Aorta (tissue), 5 donors: ENCODE measurements at regions not wholly inside any gene's neighbourhood (a gene's known extent, or its start where the extent isn't known, plus 50 kb on each side); places are given as distances from the start of the nearest gene placed in this dataset.

Experiments
- ATAC-seq: fragments of 200-7000 bp; cut with Tn5 transposase; one replicate; pipeline ENCODE4 v1.9.1; 2022; ENCODE audit warnings: moderate library complexity; ENCODE audit not compliant: low FRiP score
- DNase-seq, 2 donors: peaks; one replicate each; pipeline ENCODE4 v3.0.0-alpha.2; 2020
- H3K27ac ChIP-seq, 2 donors: one replicate each; pipeline ENCODE4 v1.5.1; 2013; ENCODE audit warnings: low read length in 2 of 2, mild to moderate bottlenecking in 2 of 2, moderate library complexity in 2 of 2, control low read depth in 1 of 2, inconsistent platforms in 1 of 2, low read depth in 1 of 2
- H3K27me3 ChIP-seq, 2 donors: one replicate each; pipeline ENCODE4 v1.6.1; 2013; ENCODE audit warnings: control low read depth in 1 of 2, low read length in 1 of 2, mild to moderate bottlenecking in 1 of 2, moderate library complexity in 1 of 2; ENCODE audit not compliant: insufficient read depth in 2 of 2, control insufficient read depth in 1 of 2
- H3K36me3 ChIP-seq, 2 donors: one replicate each; pipeline ENCODE4 v1.6.1; 2013; ENCODE audit warnings: control low read depth in 1 of 2, low read length in 1 of 2, mild to moderate bottlenecking in 1 of 2; ENCODE audit not compliant: insufficient read depth in 2 of 2, control insufficient read depth in 1 of 2
- H3K4me1 ChIP-seq, 2 donors: one replicate each; pipeline ENCODE4 v1.6.1; 2013; ENCODE audit warnings: low read length in 2 of 2, control low read depth in 1 of 2, mild to moderate bottlenecking in 1 of 2, moderate library complexity in 1 of 2; ENCODE audit not compliant: insufficient read depth in 2 of 2, control insufficient read depth in 1 of 2
- H3K4me3 ChIP-seq, 2 donors: one replicate each; pipeline ENCODE4 v1.5.1; 2013; ENCODE audit warnings: low read length in 2 of 2, control low read depth in 1 of 2, mild to moderate bottlenecking in 1 of 2
- H3K9me3 ChIP-seq: one replicate; pipeline ENCODE4 v1.6.1; 2013; ENCODE audit warnings: mild to moderate bottlenecking, low read length; ENCODE audit not compliant: control insufficient read depth
- WGBS, 2 donors: extraction: QIAGEN DNeasy Blood & Tissue Kit; methylation state at CpG; one replicate each; pipeline ENCODE4 v1.1.7; 2013; 5-methylcytosine and 5-hydroxymethylcytosine counted together
- intact Hi-C, 2 donors: fragments of 100-400 bp; cut with DNase I; formaldehyde crosslinking; loops; one replicate each; pipeline versions ENCODE4 v1.14.2 to v1.15.0; 2022
- donor health status: healthy with polysubstance abuse.
- donor health status: Bipolar disorder and iron deficiency.
- donor health status: DM: no; HTN: no; CAD: no.
- donor health status: DM: no; HTN: no; CAD: no.
- donor health status: DM: yes; HTN: yes; CAD: no.

DNA sequence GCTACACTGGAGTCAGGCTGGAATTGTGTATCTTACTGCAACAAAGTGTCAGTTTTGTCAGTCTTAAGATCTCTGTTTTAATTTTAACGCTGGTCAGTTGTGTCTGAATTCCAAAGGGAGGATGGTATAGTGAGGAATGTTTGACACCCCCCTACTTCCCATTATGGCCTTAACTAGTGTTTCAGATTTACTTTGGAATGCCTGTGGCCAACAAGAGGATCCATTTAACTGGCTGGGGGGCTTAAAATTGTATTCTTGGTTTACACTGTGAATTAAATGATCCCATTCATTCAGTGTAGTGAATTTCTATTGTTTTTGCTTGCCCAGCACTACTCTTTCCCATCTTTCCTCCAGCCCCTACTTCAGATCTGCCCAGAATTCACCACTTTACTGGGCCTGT, 75.8 kb upstream of the IQCM start:
- H3K27me3 ChIP-seq = no peaks in the 10 kb centered on the region
- no peaks in the 10 kb centered on the region for H3K36me3 ChIP-seq
- DNase-seq = no peak
- no peaks in the 10 kb centered on the region for H3K4me1 ChIP-seq
- ATAC-seq = no peak
- intact Hi-C loops = loop anchor here in 1 of 2 donors (10.0 kb wide), 1 partner anchor 507 kb away; no protein-coding TSS in a partner anchor
- WGBS, 2 donors = 36 to 43% methylated on average over 1 of the region's 1 CpG
- no peak overlapping the region for H3K4me3 ChIP-seq
- no peak overlapping the region for H3K27ac ChIP-seq
- H3K9me3 ChIP-seq = no peaks in the 10 kb centered on the region

GRCh38 chr4:149896432-149896831, 80.8 kb upstream of the IQCM start:
- Histone ChIP-seq H3K27me3 (no peaks in the 10 kb centered on the region), H3K4me3 (no peak overlapping the region), H3K27ac (no peak overlapping the region), H3K4me1 (no peaks in the 10 kb centered on the region), H3K9me3 (no peaks in the 10 kb centered on the region), H3K36me3 (no peaks in the 10 kb centered on the region)
- intact Hi-C loops = loop anchor here (5.0 to 10.0 kb wide), 2 partner anchors 512 to 524 kb away; no protein-coding TSS in a partner anchor
- 81 to 86% methylated on average over 1 of the region's 1 CpG for WGBS, 2 donors
- no peak for ATAC-seq
- no peak for DNase-seq

GRCh38 chr4:149897783-149898182, 82.1 kb upstream of the IQCM start:
- intact Hi-C loops = loop anchor here (5.0 to 10.0 kb wide), 2 partner anchors 513 to 525 kb away; no protein-coding TSS in a partner anchor
- DNase-seq (no peak), ATAC-seq (no peak)
- no peaks in the 10 kb centered on the region for H3K4me1 ChIP-seq
- H3K27ac ChIP-seq = no peak overlapping the region
- no peaks in the 10 kb centered on the region for H3K27me3 ChIP-seq
- no peaks in the 10 kb centered on the region for H3K9me3 ChIP-seq
- H3K36me3 ChIP-seq = no peaks in the 10 kb centered on the region
- H3K4me3 ChIP-seq = no peak overlapping the region

- ATAC-seq (no peak), DNase-seq (no peak)
- Histone ChIP-seq H3K9me3 (no peaks in the 10 kb centered on the region), H3K4me3 (no peak overlapping the region), H3K36me3 (no peaks in the 10 kb centered on the region), H3K4me1 (no peaks in the 10 kb centered on the region), H3K27ac (no peak overlapping the region), H3K27me3 (no peaks in the 10 kb centered on the region)
- intact Hi-C loops = no loop called here
- WGBS, 2 donors = 79 to 84% methylated on average over 5 of the region's 5 CpGs
Measured at GRCh38 chr4:149901128-149901527, 85.5 kb upstream of the IQCM start.

DNA sequence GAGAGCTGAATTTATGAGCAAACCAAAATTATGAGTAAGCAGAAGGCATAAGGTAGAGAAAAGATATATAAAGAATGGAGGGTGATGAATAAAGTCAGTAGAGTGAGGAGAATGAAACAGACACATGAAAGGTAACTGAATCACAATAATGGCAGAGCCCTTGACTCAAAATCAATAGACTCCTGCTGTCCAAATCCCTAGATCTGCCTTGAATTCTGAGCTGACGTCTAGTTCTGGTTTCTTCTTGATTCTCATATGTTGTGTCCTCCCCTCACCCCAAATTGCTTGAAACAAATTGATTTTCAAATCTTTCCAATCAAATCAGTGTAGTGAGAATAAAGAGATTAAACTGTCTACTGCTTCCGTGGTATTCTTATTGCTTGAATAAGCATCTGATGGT, 86.6 kb upstream of the IQCM start:
- Histone ChIP-seq H3K9me3 (no peaks in the 10 kb centered on the region), H3K27ac (no peak overlapping the region), H3K4me1 (no peaks in the 10 kb centered on the region), H3K36me3 (no peaks in the 10 kb centered on the region), H3K27me3 (no peaks in the 10 kb centered on the region), H3K4me3 (no peak overlapping the region)
- intact Hi-C loops = no loop called here
- 46 to 66% methylated on average over 2 of the region's 2 CpGs for WGBS, 2 donors
- DNase-seq (no peak), ATAC-seq (no peak)

GRCh38 chr4:149910177-149910576, 94.5 kb upstream of the IQCM start:
- H3K27ac ChIP-seq = no peak overlapping the region
- H3K4me1 ChIP-seq = no peaks in the 10 kb centered on the region
- H3K27me3 ChIP-seq = no peaks in the 10 kb centered on the region
- WGBS, 2 donors = 86 to 87% methylated on average over 3 of the region's 3 CpGs
- ATAC-seq (no peak), DNase-seq (no peak)
- no peaks in the 10 kb centered on the region for H3K9me3 ChIP-seq
- H3K36me3 ChIP-seq = no peaks in the 10 kb centered on the region
- intact Hi-C loops = no loop called here
- H3K4me3 ChIP-seq = no peak overlapping the region

GRCh38 chr4:149910604-149911350, 95.1 kb upstream of the IQCM start:
- Histone ChIP-seq H3K27me3 (no peaks in the 10 kb centered on the region), H3K27ac (no peak overlapping the region), H3K36me3 (no peaks in the 10 kb centered on the region), H3K9me3 (no peaks in the 10 kb centered on the region), H3K4me1 (no peaks in the 10 kb centered on the region), H3K4me3 (no peak overlapping the region)
- no peak for DNase-seq
- no peak for ATAC-seq
- intact Hi-C loops = no loop called here
- WGBS, 2 donors = 49 to 51% methylated on average over 2 of the region's 2 CpGs

DNA sequence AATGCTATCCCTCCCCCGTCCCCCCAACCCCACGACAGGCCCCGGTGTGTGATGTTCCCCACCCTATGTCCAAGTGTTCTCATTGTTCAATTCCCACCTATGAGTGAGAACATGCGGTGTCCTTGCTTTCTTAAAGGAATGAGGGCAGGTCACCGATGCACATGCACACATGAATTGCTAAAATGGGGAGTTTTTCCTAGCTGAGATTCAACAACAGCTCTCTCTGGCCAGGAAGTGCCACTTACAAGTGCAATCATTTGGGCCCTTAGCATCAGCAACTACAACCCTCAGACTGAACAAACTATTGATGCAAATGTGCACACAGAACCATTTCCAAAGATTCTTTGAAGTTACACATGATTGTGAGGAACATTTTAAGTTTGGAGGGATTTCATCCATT, 95.7 kb upstream of the IQCM start:
- no peak overlapping the region for H3K27ac ChIP-seq
- no peaks in the 10 kb centered on the region for H3K36me3 ChIP-seq
- no peaks in the 10 kb centered on the region for H3K9me3 ChIP-seq
- DNase-seq (no peak), ATAC-seq (no peak)
- intact Hi-C loops = no loop called here
- H3K4me3 ChIP-seq = no peak overlapping the region
- 90 to 92% methylated on average over 5 of the region's 5 CpGs for WGBS, 2 donors
- H3K4me1 ChIP-seq = no peaks in the 10 kb centered on the region
- H3K27me3 ChIP-seq = no peaks in the 10 kb centered on the region

DNA sequence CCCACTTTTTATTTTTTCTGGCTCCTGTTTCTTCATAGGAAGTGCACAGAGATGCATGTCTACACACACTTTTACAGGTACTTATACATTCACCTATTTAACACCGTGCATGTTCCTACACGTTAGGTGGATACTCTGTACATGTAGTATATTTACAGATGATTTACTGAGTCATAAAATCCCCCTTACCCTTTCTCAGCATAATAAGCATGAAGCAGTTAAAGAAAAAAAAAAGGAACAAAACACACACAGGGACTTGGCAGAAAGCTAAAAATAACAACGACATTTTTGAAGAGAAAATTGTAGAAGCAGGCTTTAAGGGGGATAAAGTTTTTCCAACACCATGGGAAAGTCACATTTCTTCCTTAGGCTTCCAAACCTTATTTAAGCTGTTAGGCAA, 96.4 kb upstream of the IQCM start:
- intact Hi-C loops = no loop called here
- Histone ChIP-seq H3K4me3 (no peak overlapping the region), H3K27ac (no peak overlapping the region), H3K36me3 (no peaks in the 10 kb centered on the region), H3K27me3 (no peaks in the 10 kb centered on the region), H3K9me3 (no peaks in the 10 kb centered on the region), H3K4me1 (no peaks in the 10 kb centered on the region)
- DNase-seq = no peak
- ATAC-seq = no peak
- 23 to 26% methylated on average over 3 of the region's 3 CpGs for WGBS, 2 donors
